Smooth muscle cell of the brain vasculature (primary cell): ENCODE measurements at regions not wholly inside any gene's neighbourhood (a gene's known extent, or its start where the extent isn't known, plus 50 kb on each side); places are given as distances from the start of the nearest gene placed in this dataset.

Experiments used
- DNase-seq: peaks from one replicate; pipeline ENCODE4 v3.0.0-alpha.2; 2012; ENCODE audit warnings: low read depth, low spot score

DNA sequence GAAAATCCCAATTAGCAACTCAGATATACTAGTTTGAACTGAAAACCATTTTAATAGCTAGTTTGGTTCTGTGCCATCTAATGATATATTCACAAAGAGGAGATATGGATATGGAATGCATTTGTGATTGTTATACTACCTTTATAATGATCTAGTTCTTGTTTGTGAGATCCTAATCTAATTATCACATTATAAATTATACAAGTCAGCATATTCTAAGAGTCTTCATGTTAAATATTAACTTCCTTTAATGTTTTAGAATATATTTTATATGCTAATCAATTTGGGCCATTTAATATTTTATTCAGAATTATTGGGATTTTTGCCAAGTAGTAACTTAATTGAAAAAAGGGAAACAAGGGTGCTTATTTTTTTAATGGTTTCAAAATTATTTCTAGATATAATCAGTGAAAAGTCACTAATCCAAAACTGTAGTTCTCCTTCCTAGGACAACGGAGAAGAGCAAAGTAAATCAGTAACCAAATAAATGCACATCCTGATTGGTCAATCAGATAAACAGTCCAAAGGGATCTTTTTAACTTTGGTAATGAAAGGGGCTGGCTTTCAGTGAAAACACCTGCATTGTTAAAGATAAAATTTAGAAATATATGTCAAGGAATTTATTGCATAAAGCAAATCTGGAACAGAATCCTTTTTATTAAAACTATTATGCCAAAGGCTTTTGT is 173.9 kb upstream of the MEOX2 start:
- DNase-seq = no peak

DNA sequence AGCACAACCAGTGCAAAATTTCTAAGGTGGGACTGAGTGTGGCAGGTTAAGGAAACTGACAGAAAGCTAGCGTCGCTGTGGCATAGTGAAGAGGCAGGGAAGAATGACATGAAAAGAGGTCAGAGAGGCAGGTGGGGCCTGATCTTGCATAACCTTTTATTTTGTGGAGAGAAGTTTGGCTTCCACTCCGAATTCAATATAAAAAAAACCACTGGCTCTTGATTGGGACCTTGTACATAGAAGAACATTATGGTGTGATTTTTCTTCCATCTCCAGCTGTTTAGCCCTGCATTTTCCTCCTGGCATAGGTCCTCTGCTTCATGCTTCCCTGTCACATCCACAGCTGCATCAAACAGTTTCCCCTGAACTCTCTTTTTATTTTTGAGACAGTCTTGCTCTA is 170.5 kb upstream of the MEOX2 start:
- DNase-seq = no peak

DNA sequence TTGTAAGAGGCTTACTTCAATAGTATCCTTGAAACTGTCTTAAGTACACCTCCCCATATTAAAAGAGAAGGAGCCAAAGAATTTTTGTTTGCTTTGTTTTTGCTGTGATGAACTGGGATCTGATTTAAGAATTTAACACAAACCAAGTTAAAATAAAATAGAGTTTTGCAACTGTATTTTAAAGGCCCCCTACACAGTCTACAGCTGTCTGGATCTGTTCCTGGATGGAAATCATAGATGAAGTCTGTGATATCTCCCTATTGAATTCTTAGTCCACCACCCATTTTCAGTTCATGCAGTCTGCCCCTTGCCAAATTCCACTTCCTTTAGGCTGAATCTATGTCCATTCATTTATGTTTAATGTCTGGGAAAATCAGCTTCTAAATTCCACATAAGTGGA is 169.8 kb upstream of the MEOX2 start:
- DNase-seq = no peak

DNA sequence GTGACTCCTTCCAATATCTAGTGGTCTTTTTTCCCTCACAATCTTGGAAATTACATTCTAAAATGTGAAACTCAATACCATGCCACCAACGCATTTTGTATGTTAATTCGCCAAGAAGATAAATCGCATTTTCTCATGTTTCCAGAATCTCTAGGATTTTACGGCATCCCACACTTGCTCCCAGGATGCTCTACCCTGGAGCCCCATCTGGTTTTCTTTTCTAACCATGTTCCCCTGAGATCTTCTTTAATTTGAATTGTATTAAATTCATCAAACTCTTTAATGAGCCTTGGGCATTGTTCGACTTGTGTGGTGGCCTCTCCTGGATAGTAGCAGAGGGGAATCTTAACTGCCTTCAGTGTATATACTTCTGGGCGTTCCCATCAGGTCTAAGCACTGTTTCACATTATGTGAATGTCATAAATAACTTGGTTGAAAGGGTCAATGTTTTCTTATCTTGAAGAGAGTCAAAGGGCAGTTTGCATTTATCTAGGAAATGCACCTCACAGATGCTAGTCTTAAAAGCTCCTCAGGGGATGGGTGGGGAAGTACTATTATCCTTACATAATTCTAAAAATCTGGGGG is 169.1 kb upstream of the MEOX2 start:
- DNase-seq = no peak

DNA sequence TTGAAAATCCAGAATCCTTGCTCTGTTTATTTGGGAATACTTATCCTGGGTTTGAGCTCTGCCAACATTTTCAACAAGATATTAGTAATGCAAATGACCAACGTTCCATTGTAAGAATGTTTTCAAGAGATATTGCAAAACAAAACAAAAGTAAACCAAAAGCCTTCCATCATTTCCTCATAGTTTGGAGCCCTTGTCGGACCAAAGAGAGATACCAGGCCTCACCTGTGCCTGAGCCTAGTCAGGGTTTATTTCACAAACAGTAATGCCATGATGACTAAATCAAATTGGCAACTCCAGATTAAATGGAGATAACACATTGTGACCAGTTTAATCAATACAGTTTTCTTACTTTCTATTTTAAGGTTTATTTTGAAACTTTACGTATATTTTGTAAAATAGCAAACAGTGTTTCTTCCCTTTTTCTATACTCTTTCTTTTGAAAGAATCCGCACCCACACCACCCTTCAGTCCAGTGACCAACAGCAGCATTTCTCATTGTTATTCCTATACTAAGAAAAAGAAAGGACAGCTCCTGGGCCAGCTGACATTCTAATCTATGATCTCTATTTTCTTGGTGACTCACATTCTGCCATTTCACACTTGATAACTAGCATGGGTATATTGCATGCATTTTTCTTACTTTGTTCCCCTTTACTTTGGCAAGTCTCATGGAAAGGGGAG is 168.5 kb upstream of the MEOX2 start:
- no peak for DNase-seq

DNA sequence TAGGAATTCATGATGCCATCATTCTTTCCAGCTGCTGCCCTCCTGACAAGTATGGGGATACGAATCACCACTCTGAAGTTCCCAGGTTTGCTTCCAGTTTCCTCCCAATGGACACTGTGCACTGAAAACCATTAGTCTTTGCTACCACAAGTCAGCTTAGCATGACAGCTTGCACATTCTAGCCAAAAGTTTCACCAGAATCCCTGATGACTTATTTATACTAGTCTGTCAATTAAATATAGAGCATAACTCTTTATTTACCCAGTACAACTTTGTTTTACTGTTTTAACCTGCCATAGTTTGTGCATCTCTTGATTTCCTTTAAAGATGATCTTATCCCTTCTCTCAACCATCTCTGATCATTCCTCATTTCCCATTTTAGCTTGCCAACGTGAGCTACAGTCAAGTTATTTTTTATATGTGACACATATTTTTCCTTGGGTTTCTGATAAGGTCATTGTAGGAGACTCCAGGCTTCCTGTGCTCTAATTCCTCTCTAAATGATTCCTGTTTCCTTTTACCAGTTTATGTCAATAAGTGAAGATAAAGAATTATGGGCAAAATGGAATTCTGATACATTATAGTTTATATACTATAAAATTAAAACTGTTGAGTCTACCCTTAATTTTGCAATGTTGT is 167.5 kb upstream of the MEOX2 start:
- DNase-seq = no peak

DNA sequence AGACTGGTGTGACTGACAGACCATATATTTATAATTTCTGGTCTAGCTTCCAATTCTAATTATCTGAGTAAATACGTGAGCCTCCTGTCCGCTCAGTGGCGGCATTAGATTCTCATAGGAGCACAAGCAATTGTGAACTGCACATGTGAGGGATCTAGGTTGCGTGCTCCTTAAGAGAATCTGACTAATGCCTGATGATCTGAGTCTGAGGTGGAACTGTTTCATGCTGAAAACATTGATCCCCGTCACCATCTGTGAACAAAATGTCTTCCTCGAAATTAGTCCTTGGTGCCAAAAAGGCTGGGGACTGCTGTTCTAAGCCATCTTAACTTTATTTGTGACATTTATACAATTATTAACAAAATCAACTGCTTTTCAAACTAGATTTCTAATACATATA is 164.7 kb upstream of the MEOX2 start:
- DNase-seq = no peak

DNA sequence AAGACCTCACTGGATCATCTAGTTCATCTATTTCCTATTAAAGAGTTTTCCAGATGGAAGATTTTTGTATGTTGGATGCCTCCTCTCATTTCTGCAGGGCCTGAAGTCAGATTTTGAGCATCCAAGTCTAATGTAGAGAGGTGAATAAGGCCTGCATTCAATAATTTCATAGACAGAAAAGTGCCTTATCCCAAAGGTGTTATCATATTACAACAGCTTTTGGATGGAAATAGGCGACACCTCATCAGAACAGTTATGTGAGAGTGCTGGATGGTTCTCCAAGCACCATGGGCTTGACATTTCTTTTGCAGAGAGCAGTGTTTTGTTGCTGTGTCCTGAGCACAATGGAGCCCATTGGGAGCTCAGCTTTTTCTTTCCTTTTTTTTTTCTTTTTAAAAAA is 162.4 kb upstream of the MEOX2 start:
- no peak for DNase-seq

DNA sequence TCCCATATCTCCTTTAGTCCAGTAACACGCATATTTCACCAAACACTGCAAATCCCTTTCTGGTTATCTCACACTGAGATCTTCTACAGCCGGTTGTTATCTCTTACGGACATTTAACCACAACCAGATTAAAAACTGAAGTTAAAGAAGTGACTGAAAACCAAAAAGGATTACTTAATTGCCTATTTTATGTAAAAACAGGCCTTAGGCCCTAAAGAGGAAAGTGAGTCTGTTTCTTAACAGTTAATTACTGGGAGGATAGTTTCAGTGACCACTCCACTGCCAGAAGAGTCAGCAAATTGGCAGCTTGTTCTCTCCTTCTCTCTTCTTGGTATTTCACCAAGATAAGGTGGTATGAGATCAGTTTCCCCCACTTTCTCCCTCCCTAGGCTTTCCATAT is 161.9 kb upstream of the MEOX2 start:
- no peak for DNase-seq

DNA sequence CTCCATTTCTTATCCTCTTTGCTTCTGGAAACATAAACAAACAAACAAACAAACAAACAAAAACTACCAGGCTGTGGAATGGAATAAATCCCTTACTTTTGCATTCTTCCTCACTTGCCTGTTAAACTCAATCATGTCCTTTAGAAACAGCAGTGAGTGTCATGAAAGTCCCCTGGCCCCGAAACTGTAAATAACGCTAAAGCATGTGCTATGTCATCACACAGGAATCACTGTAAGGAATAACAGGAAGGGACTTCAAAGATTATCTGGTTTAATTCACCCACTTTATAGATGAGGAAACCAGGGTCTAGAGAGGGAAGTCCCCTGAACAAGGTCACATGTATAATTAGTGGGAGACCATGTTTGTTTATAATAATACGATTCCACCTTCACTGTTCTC is 159.4 kb upstream of the MEOX2 start:
- DNase-seq = no peak

DNA sequence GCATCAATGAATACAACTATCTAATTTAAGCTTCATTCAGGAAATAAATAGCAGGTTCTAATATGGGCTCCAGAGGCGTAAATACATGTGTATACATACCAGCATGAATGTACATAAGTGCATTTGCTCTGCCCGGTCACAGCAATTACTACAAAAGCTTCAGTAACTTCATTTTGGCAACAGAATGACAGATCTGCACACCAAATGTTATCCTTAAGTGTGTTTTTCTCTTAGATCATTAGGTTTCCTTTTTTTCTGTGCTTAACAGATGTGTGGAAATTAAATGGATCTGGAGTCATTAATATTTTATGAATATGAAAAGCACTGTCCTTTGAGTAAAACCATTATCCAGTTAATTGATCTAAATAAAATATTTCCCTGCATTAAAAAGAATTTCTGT is 159.0 kb upstream of the MEOX2 start:
- no peak for DNase-seq

DNA sequence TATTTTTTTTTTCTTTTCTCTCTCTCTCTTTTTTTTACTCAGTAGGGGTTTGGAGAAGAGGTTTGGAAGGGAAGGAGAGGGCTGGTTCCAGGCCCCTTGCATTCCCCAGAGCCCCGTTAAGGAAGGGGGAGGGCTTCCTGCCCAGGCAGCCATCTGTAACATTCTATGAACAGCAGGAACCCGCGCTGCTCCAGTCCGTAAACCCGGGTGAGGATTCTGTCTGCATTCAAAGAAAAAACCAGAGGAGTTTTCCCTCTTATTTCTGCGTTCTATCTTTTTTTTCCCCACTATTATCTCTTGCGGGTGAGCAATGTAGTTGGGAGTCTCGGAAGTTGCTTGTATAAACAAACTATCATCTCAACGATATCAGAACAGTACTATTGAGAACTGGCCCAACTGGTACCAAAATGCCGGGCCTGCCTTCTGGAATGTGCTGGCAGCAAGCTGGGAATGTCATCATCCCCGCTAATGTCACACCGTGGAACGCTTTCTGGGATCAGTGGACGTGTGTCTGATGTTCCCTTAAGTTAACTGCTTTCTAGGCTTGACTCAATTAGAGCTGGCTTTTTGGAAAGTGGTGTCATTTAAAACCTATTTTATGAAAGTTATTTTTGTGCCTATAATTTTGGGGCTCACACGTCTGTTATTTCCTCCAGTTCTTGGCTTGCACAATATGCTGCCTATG is 153.1 kb upstream of the MEOX2 start:
- DNase-seq = peak; percentile 36

DNA sequence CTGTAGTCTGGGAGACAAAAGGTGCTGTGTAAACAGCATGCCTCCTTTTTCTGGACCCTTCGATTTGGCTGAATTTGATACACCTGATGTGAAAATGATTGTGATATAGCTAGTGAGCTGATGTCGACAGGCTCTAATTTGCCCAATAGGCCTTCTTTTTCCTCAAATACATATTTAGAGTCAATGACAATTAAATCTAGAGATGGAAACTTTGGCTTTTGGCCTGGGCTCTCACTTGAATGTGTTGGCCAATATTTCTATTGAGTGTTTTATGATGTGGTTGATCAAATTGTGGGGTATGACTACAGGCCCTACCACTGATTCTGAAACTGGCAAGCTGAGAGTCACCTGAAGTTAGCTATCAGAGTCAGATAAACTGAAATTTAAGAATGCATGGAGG is 151.8 kb upstream of the MEOX2 start:
- no peak for DNase-seq

DNA sequence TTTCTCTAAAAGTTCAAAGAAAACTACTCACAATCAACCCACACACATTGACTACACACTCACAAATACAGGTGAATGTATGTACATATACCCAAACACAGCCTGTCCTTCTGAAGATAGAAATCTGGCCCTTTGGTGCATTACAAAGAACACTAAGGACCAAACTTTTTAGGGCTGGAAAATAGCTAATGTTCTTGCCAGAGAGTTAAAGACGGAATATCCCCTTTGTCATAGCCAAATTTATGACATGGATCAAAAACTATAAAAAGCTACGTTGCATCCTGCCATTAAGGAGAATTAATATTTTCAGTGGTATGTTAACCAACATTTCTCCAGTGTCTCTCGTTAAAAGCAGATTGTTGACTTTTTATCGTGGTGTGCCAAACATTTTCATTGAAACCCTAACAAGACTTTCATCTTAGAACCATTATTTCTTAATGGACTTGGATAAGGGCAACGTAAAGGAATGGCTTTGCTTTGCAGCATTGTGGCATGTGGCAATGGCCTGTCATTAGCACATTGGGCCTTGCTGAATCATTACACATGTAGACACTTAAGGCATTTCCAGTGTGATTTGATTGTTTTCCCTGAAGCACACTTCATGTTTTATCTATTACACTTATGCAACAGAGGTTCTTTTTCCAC is 150.9 kb upstream of the MEOX2 start:
- DNase-seq = no peak

DNA sequence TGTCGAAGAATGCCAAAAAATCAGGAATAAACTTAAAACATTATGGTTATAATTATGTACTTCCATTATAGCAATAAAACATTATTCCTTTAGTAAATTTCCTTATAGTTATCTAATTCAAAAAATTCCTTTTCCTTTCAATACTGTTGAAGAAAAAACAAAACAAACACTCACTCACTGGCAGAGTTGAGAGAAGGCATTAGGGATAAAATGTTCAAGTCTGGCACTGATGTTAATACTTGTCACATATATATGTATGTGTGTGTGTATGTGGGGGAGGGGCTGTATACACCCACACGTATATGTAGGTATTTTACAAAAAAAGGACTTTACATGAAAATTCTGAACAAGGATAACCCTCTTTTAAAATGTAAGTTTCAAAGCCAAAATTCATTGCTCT is 150.2 kb upstream of the MEOX2 start:
- no peak for DNase-seq

DNA sequence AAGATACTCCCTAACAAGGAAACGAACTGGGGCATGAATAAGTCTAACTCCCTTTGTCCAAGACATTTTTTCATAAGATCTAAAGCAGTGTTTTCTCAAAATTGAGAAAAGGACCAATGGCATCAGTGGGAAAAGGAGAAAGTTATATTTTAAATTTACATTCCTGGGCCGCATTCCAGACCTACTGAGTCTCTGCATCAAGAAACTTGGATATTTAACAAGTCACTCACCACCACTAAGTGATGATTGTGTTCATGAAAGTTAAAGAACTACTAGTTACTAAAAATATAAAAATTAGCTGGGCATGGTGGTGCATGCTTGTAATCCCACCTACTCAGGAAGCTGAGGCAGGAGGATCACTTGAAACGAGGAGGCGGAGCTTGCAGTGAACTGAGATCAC is 149.6 kb upstream of the MEOX2 start:
- no peak for DNase-seq

DNA sequence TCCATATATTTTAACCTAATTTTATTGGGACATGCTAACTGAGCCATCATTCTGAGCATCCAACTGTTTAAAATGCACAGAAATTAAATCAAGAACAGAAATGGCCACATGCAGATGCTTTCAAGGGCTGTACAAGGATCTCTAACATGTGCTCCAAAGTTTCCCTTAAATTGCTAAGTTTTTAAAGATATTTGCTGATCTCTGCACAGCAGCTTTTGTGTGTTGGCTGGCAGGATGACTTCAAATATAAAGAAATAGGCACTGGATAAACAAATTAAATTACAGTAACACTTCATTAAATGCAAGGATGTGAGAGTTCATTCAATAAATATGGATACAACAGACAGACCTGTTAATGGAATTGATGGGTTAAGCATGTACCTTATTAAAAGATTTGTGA is 148.0 kb upstream of the MEOX2 start:
- DNase-seq = no peak

DNA sequence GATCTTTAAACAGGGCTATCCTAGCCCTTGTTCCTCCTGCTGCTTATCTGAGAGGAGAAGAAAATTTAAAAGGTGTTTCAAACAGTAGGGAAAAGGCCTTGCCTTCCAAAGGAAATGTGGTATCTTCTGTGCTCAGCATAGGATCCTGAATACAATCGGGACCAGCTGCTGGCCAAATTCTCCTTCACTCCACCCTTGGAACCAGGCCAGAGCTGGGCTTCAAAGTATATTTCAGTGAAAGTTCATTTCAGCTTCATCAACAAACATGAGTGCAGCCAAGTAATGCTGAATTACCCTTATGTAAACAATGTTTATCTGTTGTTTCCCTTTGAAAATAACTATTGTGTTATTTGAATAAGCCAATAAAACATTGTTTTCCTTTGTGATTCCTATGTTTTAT is 146.5 kb upstream of the MEOX2 start:
- peak; percentile 56 for DNase-seq

DNA sequence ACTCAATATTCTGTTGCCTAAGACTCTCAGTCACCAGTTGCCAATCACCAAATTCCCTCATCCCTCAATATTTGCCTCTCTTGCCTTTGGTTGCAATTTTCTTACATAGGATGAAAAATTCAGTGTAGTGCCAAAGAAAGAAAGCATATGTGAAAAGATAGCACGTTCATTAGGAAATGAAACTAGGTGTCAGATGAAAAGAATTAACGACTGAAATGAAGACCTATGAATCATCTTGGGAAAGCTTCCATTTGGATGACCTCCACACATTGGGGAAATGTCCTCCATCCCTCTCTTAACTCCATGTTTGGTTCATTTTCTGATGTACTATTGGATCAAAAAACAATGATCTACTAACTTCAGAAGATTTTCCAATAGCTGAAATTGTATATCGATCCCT is 145.1 kb upstream of the MEOX2 start:
- no peak for DNase-seq

DNA sequence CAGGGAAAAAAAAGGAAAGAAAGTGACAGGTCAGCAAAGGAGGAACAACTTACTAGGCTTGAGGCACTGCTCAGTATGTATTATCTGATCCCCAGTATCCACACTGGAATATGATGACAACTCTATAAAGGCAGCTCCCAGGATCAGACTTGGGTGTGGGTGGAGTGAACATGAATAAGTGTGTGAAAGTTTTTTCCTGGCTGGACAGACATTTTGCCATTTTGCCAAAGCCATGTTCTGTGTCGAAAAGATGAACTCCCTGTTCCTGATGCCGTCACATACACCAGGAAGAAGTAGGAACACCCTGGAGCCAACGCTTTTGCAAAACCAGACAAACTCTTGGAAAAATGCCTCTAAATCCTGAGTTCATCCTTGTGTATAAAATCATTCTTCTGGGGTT is 143.2 kb upstream of the MEOX2 start:
- DNase-seq = no peak

DNA sequence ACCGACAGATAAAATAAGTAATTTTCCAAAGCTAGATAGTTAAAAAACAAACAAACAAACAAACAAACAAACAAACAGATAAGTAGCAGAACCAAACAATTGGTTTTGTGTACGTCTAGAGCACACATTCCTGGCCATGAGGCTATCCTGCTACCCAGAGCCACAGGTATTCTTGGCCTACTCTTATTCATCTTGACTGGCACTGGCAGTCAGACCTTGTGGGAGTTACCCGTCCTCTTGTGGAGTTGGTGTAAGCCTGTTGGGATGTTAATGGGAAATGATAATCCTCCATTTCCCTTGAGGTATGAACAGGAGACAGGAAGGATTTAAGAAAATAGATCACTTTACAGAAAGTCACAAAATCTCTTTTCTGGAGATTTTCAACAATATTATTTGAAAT is 142.4 kb upstream of the MEOX2 start:
- no peak for DNase-seq
